HEK293 (cell line): ENCODE measurements at regions not wholly inside any gene's neighbourhood (a gene's known extent, or its start where the extent isn't known, plus 50 kb on each side); places are given as distances from the start of the nearest gene placed in this dataset.

Experiments
- CTCF ChIA-PET: fragments of 350-600 bp; formaldehyde crosslinking; extraction: SDS; loops from one replicate; lab custom pipeline; 2021; ENCODE audit warnings: antibody characterized with exemption; lab: Yijun Ruan, JAX
- POLR2A ChIA-PET: fragments of 300-600 bp; formaldehyde crosslinking; extraction: SDS; loops from one replicate; lab custom pipeline; 2020; ENCODE audit warnings: antibody characterized with exemption, inconsistent platforms; lab: Yijun Ruan, JAX
- H3K27ac ChIP-seq: fragments of 200-500 bp; sonication (Bioruptor generic); 2 replicates; pipeline ENCODE4 v1.5.1; 2014; ENCODE audit warnings: low read depth, low read length, control low read depth, inconsistent platforms; ENCODE audit errors: extremely low read depth
- H3K36me3 ChIP-seq, 2 experiments: fragments of 200-500 bp in 1 of 2; sonication (Bioruptor generic) in 1 of 2; 1 replicate in 1 of 2; 2 replicates in 1 of 2; pipeline ENCODE4 v1.5.1; 2014 to 2017; ENCODE audit warnings: inconsistent platforms in 2 of 2, low read length in 2 of 2; ENCODE audit not compliant: control insufficient read depth in 2 of 2, insufficient read depth in 1 of 2
- H3K4me1 ChIP-seq: fragments of 200-500 bp; sonication (Bioruptor generic); 2 replicates; pipeline ENCODE4 v1.5.1; 2014; ENCODE audit warnings: mild to moderate bottlenecking, low read length, inconsistent platforms; ENCODE audit not compliant: control insufficient read depth, insufficient read depth
- H3K4me3 ChIP-seq: 2 replicates; pipeline ENCODE4 v1.5.1; 2011; ENCODE audit warnings: low read depth, mild to moderate bottlenecking, control low read depth, low read length, moderate library complexity
- H3K9me3 ChIP-seq: fragments of 200-500 bp; sonication (Bioruptor generic); 2 replicates; pipeline ENCODE4 v1.5.1; 2014; ENCODE audit warnings: low read depth, low read length, inconsistent platforms; ENCODE audit not compliant: control insufficient read depth, insufficient read depth
- KLF7 ChIP-seq: fragments of 450-650 bp; formaldehyde crosslinking; IDR thresholded peaks from 2 replicates; pipeline ENCODE4 v1.5.1; 2016; ENCODE audit warnings: missing biosample characterization, missing genetic modification characterization, borderline replicate concordance
- KLF8 ChIP-seq: fragments of 450-650 bp; formaldehyde crosslinking; IDR thresholded peaks from 2 replicates; pipeline ENCODE4 v1.5.1; 2016; ENCODE audit warnings: missing biosample characterization, missing genetic modification characterization
- ZNF133 ChIP-seq: fragments of 450-650 bp; formaldehyde crosslinking; IDR thresholded peaks from 2 replicates; pipeline ENCODE4 v1.5.1; 2016; ENCODE audit warnings: missing biosample characterization, missing genetic modification characterization
- ZNF138 ChIP-seq: fragments of 450-650 bp; formaldehyde crosslinking; IDR thresholded peaks from 2 replicates; pipeline ENCODE4 v1.5.1; 2016; ENCODE audit warnings: missing biosample characterization, missing genetic modification characterization, borderline replicate concordance
- ZNF274 ChIP-seq, 2 experiments: fragments of 200-500 bp in 1 of 2; fragments of 450-650 bp in 1 of 2; sonication (Bioruptor generic) in 1 of 2; formaldehyde crosslinking in 1 of 2; IDR thresholded peaks; 2 replicates each; pipeline versions ENCODE4 v1.5.1 to v1.6.1; 2014 to 2016; ENCODE audit warnings: borderline replicate concordance in 1 of 2, inconsistent platforms in 1 of 2, low read length in 1 of 2, missing biosample characterization in 1 of 2, missing genetic modification characterization in 1 of 2
- ZNF473 ChIP-seq: fragments of 450-650 bp; formaldehyde crosslinking; IDR thresholded peaks from 2 replicates; pipeline ENCODE4 v1.5.1; 2017; ENCODE audit warnings: missing biosample characterization, missing genetic modification characterization
- ZNF518A ChIP-seq: fragments of 450-650 bp; formaldehyde crosslinking; conservative IDR thresholded peaks from 2 replicates; pipeline ENCODE4 v1.5.1; 2016; ENCODE audit warnings: low read depth, missing biosample characterization, missing genetic modification characterization
- ZNF521 ChIP-seq: fragments of 450-650 bp; formaldehyde crosslinking; IDR thresholded peaks from 2 replicates; pipeline ENCODE4 v1.5.1; 2017; ENCODE audit warnings: missing biosample characterization, mild to moderate bottlenecking, missing genetic modification characterization
- ZNF624 ChIP-seq: fragments of 450-650 bp; formaldehyde crosslinking; IDR thresholded peaks from 2 replicates; pipeline ENCODE4 v1.5.1; 2017; ENCODE audit warnings: missing biosample characterization, missing genetic modification characterization
- ZNF645 ChIP-seq: fragments of 450-650 bp; formaldehyde crosslinking; IDR thresholded peaks from 2 replicates; pipeline ENCODE4; 2016; ENCODE audit warnings: missing biosample characterization, missing genetic modification characterization
- ZNF660 ChIP-seq: fragments of 450-650 bp; IDR thresholded peaks from 2 replicates; pipeline ENCODE4 v1.5.1; 2018; ENCODE audit warnings: missing biosample characterization, mild to moderate bottlenecking, missing genetic modification characterization
- ZNF692 ChIP-seq: fragments of 450-650 bp; formaldehyde crosslinking; IDR thresholded peaks from 2 replicates; pipeline ENCODE4 v1.5.1; 2016; ENCODE audit warnings: missing biosample characterization, missing genetic modification characterization
- ZNF704 ChIP-seq: fragments of 450-650 bp; formaldehyde crosslinking; IDR thresholded peaks from 2 replicates; pipeline ENCODE4 v1.5.1; 2016; ENCODE audit warnings: missing biosample characterization, missing genetic modification characterization
- ZNF76 ChIP-seq: fragments of 450-650 bp; formaldehyde crosslinking; IDR thresholded peaks from 2 replicates; pipeline ENCODE4; 2016; ENCODE audit warnings: low read depth, missing biosample characterization, missing genetic modification characterization, borderline replicate concordance

GRCh38 chr5:81843845-81844244, 92.9 kb upstream of the SSBP2 start:
- Histone ChIP-seq H3K9me3 (no peaks in the 10 kb centered on the region), H3K27ac (no peak overlapping the region), H3K4me3 (no peak overlapping the region), H3K36me3 (no peaks in the 10 kb centered on the region), H3K4me1 (no peaks in the 10 kb centered on the region)
- ChIA-PET CTCF (interaction anchor here (0.6 to 0.7 kb wide), 2 partner anchors 98 to 127 kb away, joined by 3 to 4 read pairs; no protein-coding TSS in a partner anchor), POLR2A (no interaction called here)
- no peak for TF ChIP-seq ZNF133
- no peak for TF ChIP-seq KLF7
- TF ChIP-seq ZNF692 (tag by site-specific recombination), result no peak
- TF ChIP-seq ZNF473 (tag by site-specific recombination), result no peak
- no peak for TF ChIP-seq ZNF624 (tag by site-specific recombination)
- TF ChIP-seq ZNF274 (IDR thresholded peaks at IDR 0.05; ENCODE audit: low read length), result no peak
- TF ChIP-seq ZNF274 (tag by site-specific recombination; IDR thresholded peaks at IDR 0.05; ENCODE audit: borderline replicate concordance), result no peak
- no peak for TF ChIP-seq ZNF645 (tag by site-specific recombination)
- TF ChIP-seq KLF8 (tag by site-specific recombination), result no peak
- no peak for TF ChIP-seq ZNF138 (tag by site-specific recombination)
- TF ChIP-seq ZNF704, result no peak
- TF ChIP-seq ZNF660 (tag by site-specific recombination), result no peak
- no peak for TF ChIP-seq ZNF518A (tag by site-specific recombination)
- TF ChIP-seq ZNF521 (tag by site-specific recombination), result no peak

- Histone ChIP-seq H3K4me1 (no peaks in the 10 kb centered on the region), H3K27ac (no peak overlapping the region), H3K9me3 (no peaks in the 10 kb centered on the region), H3K4me3 (no peak overlapping the region), H3K36me3 (no peaks in the 10 kb centered on the region)
- TF ChIP-seq ZNF76 (tag by site-specific recombination), result no peak
- POLR2A ChIA-PET, result no interaction called here
- CTCF ChIA-PET, result interaction anchor here (0.6 kb wide), 1 partner anchor 128 kb away, joined by 3 read pairs; no protein-coding TSS in a partner anchor
Measured at GRCh38 chr5:81842795-81843398, 92.0 kb upstream of the SSBP2 start.
